GM18907 (cell line): ENCODE measurements at regions not wholly inside any gene's neighbourhood (a gene's known extent, or its start where the extent isn't known, plus 50 kb on each side); places are given as distances from the start of the nearest gene placed in this dataset.

Experiments used
- ATAC-seq: cut with Tn5 transposase; IDR thresholded peaks from one replicate; pipeline ENCODE4 v1.9.1; 2021; ENCODE audit warnings: mild to moderate bottlenecking, moderate library complexity; ENCODE audit not compliant: unreplicated experiment

DNA sequence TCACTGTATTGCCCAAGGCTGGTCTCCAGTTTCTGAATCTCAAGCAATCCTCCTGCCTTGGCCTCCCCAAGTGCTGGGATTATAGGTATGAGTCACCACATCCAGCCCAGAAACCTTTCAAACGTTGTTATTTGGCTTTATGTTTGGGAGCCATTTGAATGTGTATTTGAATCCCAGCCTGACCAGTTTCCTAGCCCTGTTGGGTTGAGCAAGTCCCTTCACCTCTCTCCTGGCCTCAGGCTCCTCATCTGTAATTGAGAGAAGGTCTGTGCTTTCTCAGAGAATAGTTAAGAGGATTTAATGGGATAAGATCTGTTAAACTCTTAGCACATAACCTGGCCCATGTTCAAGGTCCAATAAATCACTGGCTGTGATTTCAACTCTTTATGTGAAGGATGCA is 385.8 kb upstream of the RBFOX1 start:
- no peak for ATAC-seq

DNA sequence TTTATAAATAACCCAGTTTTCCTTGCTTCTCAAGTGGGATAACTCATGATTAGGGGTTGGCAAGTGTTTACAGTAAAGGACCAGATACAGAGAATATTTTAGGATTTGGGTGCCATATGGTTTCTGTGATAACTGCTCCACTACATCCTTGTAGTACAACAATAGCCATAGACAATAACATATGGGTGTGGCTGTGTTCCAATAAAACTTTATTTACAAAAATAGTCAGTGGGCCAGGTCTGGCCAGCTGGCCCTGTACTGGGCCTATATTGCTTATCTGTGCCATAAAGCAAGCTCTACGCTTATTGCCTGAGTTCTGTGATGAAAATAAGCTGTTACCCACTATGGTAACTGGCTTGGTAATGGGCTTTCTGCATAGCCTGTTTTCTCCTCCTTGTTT is 386.5 kb upstream of the RBFOX1 start:
- ATAC-seq, result no peak

DNA sequence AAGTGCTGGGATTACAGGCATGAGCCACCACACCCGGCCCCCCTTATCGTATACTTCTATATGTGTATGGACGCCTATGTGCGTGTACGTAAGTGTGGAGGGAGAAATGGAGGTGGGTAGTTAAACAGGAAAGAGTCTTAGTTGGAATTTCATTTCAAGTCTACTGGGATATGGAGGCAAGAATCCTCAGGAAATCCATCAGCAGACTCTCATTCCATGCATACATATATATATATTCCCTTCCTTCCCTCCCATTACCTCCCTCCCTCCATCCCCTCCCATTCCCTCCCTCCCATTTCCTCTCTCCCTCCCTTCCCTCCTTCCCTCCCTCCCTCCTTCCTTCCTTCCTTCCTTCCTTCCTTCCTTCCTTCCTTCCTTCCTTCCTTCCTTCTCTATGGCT is 391.7 kb upstream of the RBFOX1 start:
- no peak for ATAC-seq

DNA sequence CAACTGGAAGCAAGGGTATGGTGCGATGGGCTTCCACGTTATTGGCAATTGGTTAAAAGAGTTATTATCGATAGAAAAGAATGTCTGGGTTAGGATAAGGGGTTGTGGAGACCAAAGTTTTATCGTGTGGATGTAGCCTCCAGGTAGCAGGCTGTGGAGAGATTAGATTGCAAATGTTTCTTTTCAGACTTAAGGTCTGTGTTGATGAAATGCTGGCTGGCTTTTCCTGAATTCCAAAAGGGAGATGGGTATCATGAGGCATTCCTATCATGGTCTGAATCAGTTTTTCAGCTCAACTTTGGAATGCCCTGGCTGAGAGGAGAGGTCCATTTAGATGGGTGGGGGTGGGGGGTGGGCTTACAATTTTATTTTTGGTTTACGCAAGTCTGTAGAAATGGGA is 395.0 kb upstream of the RBFOX1 start:
- no peak for ATAC-seq

DNA sequence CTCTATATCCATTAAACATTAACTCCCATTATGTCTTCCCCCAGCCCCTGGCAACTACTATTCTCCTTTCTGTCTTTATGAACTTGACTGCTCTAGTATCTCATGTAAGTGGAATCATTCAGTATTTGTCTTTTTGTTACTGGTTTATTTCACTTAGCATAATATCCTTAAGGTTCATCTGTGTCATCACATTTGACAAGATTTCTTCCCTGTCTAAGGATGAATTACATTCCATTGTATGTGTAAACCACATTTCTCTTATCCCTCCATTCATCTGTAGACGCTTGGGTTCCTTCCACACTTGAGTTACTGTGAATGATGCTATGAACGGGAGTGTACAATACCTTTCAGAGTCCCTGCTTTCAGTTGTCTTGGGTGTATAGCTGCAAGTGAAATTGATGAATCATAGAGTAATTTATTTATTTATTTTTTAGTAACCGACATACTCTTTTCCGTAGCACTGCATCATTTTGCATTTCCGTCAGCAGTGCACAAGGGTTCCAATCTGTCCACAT is 399.7 kb upstream of the RBFOX1 start:
- ATAC-seq, result no peak

DNA sequence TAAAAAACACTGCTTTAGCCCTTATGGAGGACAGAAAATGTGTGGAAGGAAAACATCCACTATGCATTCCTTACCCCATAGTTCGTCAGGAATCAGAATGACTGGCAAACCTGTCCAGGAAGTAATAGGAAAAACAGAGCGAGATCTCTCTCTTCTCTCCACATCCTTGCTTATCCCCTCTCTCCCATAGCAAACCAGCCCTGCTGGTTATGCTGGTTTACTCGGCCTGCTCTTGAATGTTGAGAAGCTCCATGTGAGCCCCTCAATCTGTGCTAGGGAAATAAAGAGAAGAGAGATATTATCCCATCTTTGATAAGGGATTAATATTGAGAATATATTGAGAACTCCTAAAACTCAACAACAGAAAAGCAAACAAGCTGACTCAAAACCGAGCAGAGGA is 402.8 kb upstream of the RBFOX1 start:
- no peak for ATAC-seq

DNA sequence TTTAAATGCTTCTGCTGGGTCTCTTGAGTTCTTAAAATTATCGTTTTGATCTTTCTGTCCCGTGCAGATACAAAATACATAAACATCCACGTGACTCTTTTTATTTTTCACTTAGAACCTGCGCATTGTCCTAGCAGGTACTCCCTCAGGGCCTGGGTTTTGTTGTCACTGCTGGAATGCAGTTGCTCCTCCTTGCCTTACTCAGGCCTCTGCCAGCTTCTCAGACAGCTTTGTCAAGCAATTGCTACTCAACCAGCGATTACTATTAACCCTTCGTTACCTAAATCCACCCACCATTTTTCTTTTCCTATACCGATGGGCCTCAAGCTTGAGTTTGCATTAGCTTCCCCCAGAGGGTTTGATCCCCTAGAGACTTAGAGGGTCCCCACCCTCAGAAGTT is 405.9 kb upstream of the RBFOX1 start:
- ATAC-seq, result no peak

DNA sequence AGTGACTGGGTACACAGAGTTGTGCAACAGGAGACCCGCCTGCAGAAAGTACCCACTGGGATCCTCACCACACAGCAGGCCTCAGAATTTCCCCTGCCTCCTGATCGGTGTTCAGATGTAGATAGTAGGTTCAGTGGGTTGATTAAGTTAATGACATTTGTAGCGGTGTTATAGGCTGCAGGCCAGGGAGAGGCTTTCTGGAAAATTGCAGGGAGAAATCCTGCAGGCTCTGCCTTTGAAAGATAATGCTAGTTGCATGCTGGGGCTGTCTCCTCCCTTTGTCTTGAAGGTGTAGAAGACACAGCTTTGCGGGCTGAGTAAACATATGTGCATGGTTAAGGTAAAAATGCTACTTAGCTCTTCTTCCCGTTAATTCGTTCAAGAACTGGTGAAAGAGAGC is 406.3 kb upstream of the RBFOX1 start:
- ATAC-seq, result no peak

DNA sequence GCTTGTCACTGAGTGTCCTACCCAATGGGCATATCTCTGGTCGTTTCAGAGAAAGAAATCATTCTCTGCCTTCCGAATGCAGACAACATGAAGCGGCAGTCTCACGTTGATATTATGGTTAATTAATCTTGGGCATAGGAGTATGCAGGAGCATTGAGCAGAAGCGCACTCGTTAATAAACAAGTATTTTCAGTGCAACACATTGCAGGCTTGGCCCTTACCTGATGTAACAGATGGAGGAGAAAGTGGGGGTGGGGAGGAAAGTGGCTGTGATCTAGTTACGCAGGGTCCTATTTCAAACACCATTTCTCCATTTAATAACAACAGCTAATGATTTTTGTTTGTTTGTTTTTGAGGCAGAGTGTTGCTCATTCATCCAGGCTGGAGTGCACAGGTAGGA is 414.0 kb upstream of the RBFOX1 start:
- no peak for ATAC-seq

DNA sequence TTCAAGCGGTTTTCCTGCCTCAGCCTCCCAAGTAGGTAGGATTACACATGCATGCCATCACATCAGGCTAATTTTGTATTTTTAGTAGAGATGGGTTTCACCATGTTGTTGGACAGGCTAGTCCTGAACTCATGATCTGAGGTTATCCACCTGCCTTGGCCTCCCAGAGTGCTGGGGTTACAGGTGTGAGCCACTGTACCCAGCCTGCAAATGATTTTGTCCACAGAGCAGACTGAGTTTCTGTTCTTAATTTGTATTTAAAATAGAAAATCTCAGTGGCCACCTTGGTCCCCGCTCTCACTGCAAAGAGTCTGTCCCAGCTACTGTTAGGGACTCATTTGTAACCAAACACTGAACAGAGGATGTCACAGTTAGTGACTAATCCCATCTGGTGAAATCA is 415.7 kb upstream of the RBFOX1 start:
- ATAC-seq, result no peak

DNA sequence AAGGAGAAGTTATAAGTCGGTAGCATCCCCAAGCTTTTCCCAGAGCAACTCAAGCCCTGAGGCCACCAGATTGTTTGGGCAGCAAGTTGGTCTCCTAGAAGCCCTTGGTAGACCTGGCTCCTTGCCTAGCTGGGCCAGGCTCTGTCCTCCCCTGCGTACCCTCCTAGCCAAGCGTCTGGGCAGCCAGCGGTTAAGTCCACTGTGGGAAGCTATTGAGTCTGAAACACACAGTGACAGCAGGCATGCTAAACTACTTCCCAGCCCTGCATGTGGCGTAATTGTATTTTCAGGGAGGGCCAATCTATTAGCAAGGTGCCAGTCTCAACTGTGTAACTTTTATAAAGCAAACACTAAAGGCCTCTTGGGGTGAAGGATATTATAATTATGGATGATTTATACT is 419.1 kb upstream of the RBFOX1 start:
- ATAC-seq, result no peak

DNA sequence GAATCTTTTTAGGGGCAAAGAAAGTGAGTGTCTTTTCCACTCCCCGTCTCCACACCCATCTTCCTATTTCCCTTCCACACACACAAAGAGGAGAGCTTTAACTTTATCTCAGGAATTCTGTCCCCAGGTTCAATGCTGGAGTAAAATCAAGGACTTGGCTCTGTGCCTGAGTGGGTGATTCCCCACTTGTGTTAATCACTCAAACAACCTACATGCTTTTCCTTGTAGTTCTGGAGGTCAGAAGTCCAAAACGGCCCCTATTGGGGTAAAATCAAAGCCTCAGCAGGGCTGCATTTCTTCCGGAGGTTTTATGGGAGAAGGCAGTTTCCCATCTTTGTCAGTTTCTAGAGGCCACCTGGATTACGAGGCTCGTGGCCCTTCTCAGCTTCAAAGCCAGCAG is 422.3 kb upstream of the RBFOX1 start:
- ATAC-seq, result no peak

DNA sequence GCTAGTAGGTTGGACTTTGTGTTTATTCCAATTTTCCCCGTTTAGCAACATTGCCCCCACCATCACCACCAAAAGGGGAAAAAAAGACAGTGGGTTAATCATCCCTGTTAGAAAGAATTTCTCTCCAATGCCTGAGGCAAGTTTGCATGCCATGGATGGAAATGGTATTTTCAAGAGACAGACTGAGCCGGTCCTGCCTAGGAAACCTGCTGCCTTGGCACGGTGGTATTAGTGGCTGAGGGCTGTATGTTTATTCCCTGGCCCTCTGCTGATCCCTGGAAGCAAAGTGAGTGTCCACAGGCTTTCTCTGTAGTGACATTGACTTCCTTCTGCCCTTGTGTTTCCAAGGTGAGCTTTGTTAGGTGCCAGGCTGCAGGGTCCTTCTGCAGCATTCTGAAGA is 427.0 kb upstream of the RBFOX1 start:
- ATAC-seq, result no peak

DNA sequence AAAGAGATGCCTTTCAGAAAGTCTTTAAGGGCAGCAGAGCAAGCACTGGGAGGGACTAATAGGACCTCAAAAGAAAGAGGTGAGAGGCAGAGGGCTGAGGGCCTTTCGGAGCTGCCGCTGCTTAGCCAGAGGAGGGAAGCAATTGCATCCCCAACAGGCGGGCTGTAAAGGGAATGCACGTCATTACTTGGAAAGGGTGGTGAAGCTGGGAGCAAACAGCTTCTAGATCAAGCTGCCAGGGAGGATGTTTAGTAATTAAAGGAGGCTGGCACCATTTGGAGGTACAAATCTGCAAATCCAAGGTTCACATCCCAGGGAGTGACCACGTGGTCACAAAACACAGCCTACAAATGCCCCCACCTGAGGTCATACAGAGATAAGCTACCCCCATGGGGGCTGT is 429.0 kb upstream of the RBFOX1 start:
- ATAC-seq, result no peak

DNA sequence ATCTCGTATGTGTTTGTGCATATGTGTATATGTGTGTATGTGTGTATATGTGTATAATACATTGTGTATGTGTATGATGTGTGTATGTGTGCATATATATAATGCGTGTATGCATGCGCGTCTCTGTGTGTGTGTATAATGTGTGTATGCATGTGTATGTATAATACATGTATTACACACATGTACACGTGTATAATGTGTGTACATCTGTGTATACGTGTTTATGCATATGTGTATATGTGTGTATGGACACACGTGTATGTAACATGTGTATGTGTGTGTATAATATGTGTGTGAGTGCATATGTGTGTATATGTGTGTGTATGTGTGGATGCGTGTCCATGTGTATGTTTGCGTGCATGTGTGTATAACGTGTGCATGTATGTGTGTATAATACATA is 433.7 kb upstream of the RBFOX1 start:
- ATAC-seq, result no peak

DNA sequence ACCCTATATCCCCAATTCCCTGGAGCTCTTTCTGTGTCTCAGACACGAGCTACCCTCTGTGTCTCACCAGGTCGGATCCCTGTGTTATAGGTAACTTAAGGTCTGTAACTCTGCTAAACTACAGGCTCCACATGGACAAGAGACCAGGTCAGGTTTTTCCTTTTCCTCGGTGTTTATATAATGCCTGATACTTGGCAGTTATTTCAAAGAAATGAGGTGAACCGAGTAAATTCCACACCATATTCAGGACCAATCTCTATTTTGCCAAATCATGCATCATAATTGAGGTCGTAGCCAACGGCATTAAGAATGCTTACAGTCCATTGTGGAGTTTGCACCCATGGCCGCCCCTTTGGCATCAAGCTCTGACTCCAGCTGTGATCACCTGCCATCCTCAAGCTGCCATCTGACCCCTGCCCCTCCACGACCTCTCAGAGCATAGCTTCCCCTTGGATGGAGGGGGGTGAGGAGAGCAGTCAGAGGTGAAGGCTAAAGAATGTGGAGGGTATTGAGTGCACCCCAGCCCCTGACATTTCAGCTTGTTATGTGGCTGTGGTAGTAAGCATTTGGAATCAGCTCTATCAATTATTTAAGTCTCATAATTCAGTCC is 434.7 kb upstream of the RBFOX1 start:
- ATAC-seq, result no peak

DNA sequence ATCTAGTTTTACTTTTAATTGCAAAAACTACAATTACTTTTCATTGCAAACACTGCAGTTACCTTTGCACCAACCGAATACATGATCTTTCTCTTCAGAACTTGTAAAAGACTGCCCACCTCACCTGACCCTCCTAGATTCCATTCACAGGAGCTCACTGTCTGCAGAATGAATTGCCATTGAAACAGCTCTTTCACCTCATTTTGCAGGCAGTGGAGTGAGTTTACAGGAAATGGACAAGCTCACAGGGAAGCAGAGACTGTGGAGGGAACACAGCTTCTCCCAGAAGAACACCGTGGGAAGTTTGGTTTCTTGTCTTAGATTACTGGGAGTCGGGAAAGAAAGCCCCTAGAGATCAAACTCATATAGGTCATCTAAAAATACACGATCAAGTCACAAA is 439.7 kb upstream of the RBFOX1 start:
- ATAC-seq, result no peak

DNA sequence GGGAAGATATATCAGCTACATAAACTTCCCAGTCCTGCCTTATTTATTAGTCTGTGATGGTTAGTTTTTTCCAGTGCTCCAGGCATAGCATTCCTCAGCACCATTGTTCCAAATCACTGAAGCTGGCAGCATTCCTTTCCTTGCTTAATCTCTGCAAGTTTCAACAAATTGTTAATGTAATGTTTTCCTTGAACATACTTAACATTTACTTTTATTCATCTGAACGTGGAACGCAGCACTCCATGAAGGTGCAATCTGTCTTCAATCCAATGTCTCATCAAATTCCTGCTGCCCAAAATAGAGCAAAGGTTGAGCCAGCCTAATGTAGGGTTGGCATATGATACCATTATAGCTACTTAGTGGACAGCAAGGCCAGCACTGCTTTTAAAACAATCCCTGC is 441.1 kb upstream of the RBFOX1 start:
- ATAC-seq, result no peak

DNA sequence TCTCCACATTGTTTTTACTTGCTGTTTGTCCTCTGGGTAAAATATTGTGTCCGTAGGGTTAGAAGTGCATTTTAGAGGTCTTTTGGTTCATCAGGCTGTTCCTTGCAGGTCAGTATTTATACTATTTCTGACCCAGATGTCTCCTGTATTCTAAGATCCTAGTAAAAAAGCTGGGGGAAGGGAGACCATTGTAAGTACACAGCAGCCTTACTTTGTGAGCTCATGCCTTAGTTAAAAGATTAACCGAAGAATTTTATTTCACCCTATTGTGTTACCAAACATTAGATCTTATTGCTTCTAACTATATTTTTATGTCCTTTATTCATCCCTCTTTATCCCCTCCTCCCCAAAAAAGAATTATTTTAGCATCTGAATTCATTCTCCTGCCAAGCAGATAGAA is 444.1 kb upstream of the RBFOX1 start:
- no peak for ATAC-seq

DNA sequence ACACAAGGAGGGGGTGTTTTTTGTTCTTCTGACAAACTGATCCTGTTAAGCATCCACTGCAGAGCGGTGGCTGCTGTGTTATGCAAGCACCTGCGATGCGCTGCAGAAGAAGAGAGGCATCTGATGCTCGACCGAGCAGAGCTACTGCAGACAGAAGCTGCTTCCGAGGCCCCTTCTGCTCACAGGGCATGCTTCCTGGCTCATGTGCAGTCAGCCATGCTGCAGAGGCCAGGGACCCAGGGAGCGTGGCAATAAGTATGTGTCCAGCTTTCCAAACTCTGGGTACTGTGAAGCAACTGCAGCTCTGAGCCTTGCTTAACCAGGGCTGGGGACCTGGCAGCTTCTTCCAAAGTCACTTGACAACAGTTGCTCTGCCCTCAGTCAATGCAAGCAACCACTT is 448.6 kb upstream of the RBFOX1 start:
- ATAC-seq, result no peak

DNA sequence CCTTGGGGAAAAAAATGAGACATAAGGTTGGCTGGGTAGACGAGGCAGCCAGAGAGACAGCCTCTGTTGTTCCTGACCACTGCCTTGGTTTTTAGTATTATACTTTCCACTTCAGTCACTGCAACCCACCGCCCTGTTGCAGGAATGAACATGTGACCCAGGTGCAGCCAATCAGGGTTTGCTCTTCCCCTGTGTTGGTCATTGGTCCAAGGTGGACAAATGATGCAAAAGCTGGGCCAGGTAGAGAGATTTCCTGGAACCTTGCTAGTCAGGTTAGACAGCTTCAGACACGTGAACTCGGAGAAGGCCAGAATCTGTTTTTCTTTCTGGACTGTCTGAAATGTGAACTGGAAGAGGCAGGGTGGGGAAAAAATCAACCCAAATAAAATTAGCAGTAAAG is 452.4 kb upstream of the RBFOX1 start:
- no peak for ATAC-seq

DNA sequence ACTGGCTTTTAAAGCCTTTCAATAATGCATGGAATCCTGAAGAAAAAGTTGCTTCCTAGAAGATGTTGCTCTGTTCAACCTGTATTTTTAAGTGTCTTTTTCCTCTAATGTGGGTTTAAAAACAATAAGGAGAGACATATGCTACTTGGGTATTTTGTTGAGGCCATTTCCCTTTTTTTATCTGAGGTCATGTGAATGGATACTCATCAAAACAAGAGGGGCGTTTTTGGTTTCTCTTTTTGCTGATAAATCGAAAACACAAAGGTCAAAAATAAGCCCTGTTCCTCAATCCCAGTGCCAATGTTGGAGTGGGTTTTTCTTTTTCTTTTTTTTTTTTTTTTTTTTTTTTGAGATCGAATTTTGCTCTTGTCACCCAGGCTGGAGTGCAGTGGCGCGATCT is 468.0 kb upstream of the RBFOX1 start:
- ATAC-seq, result no peak

DNA sequence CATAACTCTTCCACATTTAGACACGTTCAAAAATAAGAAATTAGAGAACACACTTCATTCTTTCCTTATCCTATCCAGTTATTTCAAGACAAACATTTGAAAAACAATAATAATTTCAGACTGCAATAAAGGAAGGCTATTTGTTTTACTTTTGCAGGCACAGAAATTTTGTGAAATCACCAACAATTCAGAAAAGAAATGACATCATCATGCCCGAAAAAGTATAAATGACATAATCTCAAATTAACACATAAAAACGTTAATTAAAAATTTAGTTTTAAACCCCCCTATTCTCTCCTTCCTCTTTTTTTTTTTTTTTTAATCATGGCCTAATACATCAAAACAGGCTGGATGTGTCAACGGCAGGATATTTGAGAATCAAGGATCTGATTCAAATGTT is 468.4 kb upstream of the RBFOX1 start:
- no peak for ATAC-seq

DNA sequence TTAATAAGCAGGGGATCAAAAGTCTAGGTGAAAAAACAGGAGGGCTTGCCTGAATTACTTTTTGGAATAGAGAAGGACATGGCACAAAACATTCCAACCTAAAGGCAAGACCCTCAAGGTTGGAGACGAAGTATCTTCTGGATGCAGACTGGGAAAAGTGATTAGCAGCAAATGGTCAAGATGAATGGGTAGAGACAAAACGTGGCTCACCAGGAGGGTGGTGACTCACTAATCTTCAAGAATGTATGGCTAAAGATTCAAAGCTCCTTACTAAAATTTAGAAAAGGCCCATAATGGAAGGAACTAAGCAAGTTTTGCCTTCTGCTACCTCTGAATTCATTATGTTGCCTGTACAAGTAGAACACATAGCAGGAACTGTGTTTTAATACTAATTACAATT is 469.5 kb upstream of the RBFOX1 start:
- no peak for ATAC-seq
